ENCODE measurements at regions not wholly inside any gene's neighbourhood (a gene's known extent, or its start where the extent isn't known, plus 50 kb on each side); places are given as distances from the start of the nearest gene placed in this dataset.

DNA sequence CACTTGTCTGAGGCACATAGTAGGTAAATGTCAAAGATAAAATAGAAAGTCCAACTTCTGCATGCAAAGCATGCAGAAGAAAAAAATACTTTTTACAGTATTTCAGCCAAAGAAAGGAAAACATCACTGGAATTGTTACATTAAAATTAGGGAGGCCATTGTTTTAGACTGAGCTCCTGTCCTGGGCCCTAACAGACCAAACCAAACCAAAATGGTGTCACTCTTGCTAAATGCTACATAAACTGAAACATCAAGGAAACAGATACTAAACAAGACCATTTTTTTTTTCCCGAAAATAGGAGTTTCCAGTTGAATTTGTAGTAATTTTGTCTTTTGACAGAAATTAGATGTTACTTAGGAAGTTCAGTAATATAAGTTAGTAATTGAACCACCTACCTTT is 508.8 kb downstream of the DSC3 start:
- TF ChIP-seq, protein P1, sequence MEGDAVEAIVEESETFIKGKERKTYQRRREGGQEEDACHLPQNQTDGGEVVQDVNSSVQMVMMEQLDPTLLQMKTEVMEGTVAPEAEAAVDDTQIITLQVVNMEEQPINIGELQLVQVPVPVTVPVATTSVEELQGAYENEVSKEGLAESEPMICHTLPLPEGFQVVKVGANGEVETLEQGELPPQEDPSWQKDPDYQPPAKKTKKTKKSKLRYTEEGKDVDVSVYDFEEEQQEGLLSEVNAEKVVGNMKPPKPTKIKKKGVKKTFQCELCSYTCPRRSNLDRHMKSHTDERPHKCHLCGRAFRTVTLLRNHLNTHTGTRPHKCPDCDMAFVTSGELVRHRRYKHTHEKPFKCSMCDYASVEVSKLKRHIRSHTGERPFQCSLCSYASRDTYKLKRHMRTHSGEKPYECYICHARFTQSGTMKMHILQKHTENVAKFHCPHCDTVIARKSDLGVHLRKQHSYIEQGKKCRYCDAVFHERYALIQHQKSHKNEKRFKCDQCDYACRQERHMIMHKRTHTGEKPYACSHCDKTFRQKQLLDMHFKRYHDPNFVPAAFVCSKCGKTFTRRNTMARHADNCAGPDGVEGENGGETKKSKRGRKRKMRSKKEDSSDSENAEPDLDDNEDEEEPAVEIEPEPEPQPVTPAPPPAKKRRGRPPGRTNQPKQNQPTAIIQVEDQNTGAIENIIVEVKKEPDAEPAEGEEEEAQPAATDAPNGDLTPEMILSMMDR (IDR thresholded peaks at IDR 0.05) = no peak
- no peak for TF ChIP-seq ZFX (IDR thresholded peaks at IDR 0.05; ENCODE audit: borderline replicate concordance)
